Smooth muscle cell (in vitro differentiated cells): ENCODE measurements at regions not wholly inside any gene's neighbourhood (a gene's known extent, or its start where the extent isn't known, plus 50 kb on each side); places are given as distances from the start of the nearest gene placed in this dataset.

Source experiments
- DNase-seq: peaks from one replicate; lab custom pipeline; 2025; ENCODE audit not compliant: unreplicated experiment; lab: John Stamatoyannopoulos, UW
- H2AFZ ChIP-seq: fragments of 200-600 bp; sonication (generic); 2 replicates; pipeline ENCODE4 v1.6.0; 2016; ENCODE audit warnings: antibody characterized with exemption, low read depth, mild to moderate bottlenecking
- H3F3A ChIP-seq: fragments of 200-600 bp; sonication (generic); 2 replicates; pipeline ENCODE4 v1.6.0; 2017; ENCODE audit warnings: antibody characterized with exemption, low read depth
- H3K27ac ChIP-seq: fragments of 200-600 bp; sonication (generic); 2 replicates; pipeline ENCODE4 v1.5.1; 2016; ENCODE audit warnings: low read depth, mild to moderate bottlenecking
- H3K27me3 ChIP-seq: fragments of 200-600 bp; sonication (generic); 2 replicates; pipeline ENCODE4 v1.6.1; 2016; ENCODE audit warnings: low read depth, mild to moderate bottlenecking
- H3K36me3 ChIP-seq: fragments of 200-600 bp; sonication (generic); 2 replicates; pipeline ENCODE4 v1.5.1; 2016; ENCODE audit warnings: low read depth
- H3K4me1 ChIP-seq: fragments of 200-600 bp; sonication (generic); 2 replicates; pipeline ENCODE4 v1.5.1; 2016; ENCODE audit warnings: low read depth
- H3K4me2 ChIP-seq: fragments of 200-600 bp; sonication (generic); 2 replicates; pipeline ENCODE4 v1.6.0; 2016; ENCODE audit warnings: mild to moderate bottlenecking
- H3K4me3 ChIP-seq: fragments of 200-600 bp; sonication (generic); 2 replicates; pipeline ENCODE4 v1.5.1; 2016; ENCODE audit warnings: mild to moderate bottlenecking
- H3K79me2 ChIP-seq: fragments of 200-600 bp; sonication (generic); 2 replicates; pipeline ENCODE4 v1.6.0; 2016; ENCODE audit warnings: low read depth, mild to moderate bottlenecking
- H3K9ac ChIP-seq: fragments of 200-600 bp; sonication (generic); 2 replicates; pipeline ENCODE4 v1.6.0; 2016; ENCODE audit warnings: low read depth
- H3K9me3 ChIP-seq: fragments of 200-600 bp; sonication (generic); replicated peaks from 2 replicates; pipeline ENCODE4 v1.5.1; 2016; ENCODE audit warnings: low read depth
- H4K20me1 ChIP-seq: fragments of 200-600 bp; sonication (generic); 2 replicates; pipeline ENCODE4 v1.6.0; 2016; ENCODE audit warnings: low read depth
- WGBS: methylation state at CpG from one replicate; pipeline ENCODE4 v1.1.7; 2016; ENCODE audit warnings: low lambda C conversion rate; 5-methylcytosine and 5-hydroxymethylcytosine counted together
- TF ChIP-seq, protein P1 (sequence below): fragments of 200-600 bp; sonication (generic); IDR thresholded peaks from 2 replicates; pipeline ENCODE4 v1.5.1; 2017; ENCODE audit warnings: borderline replicate concordance, mild to moderate bottlenecking, antibody characterized with exemption; ENCODE audit not compliant: insufficient read depth, poor library complexity, severe bottlenecking

DNA sequence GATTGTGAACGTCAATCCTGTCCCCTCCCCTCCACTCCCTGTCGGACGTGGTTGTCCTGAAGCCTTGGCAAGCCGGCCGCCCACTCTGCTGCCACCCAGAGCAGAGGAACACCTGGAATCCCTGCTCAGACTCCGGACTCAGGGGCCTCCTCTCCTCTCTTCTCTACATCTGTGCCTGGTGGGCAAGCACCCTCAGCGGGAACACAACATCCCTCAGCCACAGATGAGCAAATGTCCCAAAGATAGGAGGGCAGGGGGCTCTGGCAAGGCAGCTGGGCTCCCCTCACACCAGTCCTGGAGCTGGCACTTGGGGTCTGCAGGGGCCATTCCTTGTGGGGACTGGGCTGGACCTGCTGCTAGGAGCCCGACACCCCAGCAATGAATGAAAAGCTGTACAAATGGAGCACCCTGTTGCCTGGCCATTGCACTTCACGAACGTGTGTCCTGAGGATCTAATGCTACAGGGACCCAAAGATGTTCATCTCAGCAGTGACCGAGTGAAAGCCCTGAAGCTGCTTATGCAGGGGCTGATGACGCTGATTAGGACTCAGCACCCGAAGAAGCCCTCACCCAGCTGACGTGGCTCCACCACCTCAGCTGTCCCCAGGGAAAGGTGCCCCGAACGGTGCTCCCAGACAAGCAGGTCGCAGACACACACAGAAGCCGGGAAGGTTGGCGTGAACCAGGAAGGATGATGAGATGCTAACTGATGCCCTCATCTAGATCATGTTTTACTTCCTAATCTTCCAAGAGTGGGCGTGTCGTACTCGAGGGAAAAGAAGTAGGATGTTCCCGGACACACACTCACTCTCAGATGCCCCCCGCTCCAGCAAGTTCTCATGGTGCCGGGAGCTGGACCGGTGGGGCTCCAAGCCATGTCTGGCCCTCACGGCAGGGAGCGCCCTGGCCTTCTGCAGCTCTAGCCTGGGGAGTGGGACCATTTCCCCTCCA is 177.0 kb upstream of the PPP1R26 start:
- DNase-seq, result no peak
- 87% methylated on average over 28 of the region's 28 CpGs for WGBS
- Histone ChIP-seq H3F3A (no peaks in the 10 kb centered on the region), H3K9ac (no peak overlapping the region), H2AFZ (no peak overlapping the region), H3K79me2 (no peaks in the 10 kb centered on the region), H3K27me3 (peaks cover 18% of the 10 kb centered on the region), H4K20me1 (no peaks in the 10 kb centered on the region), H3K27ac (no peak overlapping the region), H3K4me1 (no peaks in the 10 kb centered on the region), H3K4me2 (no peak overlapping the region), H3K9me3 (no peaks in the 10 kb centered on the region), H3K36me3 (no peaks in the 10 kb centered on the region), H3K4me3 (no peak overlapping the region)
- TF ChIP-seq, protein P1, sequence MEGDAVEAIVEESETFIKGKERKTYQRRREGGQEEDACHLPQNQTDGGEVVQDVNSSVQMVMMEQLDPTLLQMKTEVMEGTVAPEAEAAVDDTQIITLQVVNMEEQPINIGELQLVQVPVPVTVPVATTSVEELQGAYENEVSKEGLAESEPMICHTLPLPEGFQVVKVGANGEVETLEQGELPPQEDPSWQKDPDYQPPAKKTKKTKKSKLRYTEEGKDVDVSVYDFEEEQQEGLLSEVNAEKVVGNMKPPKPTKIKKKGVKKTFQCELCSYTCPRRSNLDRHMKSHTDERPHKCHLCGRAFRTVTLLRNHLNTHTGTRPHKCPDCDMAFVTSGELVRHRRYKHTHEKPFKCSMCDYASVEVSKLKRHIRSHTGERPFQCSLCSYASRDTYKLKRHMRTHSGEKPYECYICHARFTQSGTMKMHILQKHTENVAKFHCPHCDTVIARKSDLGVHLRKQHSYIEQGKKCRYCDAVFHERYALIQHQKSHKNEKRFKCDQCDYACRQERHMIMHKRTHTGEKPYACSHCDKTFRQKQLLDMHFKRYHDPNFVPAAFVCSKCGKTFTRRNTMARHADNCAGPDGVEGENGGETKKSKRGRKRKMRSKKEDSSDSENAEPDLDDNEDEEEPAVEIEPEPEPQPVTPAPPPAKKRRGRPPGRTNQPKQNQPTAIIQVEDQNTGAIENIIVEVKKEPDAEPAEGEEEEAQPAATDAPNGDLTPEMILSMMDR, result no peak

DNA sequence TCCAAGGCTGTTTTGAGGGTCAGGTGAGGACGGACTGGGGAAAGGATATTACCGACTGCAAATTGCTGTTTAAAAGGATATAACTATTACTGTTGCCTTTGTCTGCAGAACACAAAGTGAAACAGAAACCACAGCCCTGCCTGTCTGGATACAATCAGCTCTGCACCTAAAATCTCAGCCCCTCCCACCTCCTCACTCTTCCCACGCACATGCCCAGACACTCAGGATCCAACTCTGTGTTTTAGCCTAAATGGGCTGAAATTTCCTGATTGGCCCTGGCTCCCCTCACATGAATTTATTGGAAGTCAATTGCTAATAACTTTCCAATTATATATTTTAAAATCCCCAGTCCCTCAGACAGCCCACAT is 176.3 kb upstream of the PPP1R26 start:
- Histone ChIP-seq H3K36me3 (no peaks in the 10 kb centered on the region), H3K4me3 (no peak overlapping the region), H3K4me1 (no peaks in the 10 kb centered on the region), H3K79me2 (no peaks in the 10 kb centered on the region), H3K9ac (no peak overlapping the region), H3K27me3 (peaks cover 18% of the 10 kb centered on the region), H3F3A (no peaks in the 10 kb centered on the region), H3K4me2 (no peak overlapping the region), H4K20me1 (no peaks in the 10 kb centered on the region), H3K9me3 (no peaks in the 10 kb centered on the region), H2AFZ (no peak overlapping the region), H3K27ac (no peak overlapping the region)
- TF ChIP-seq, protein P1, result no peak
- WGBS, result 85% methylated on average over 3 of the region's 3 CpGs
- no peak for DNase-seq

DNA sequence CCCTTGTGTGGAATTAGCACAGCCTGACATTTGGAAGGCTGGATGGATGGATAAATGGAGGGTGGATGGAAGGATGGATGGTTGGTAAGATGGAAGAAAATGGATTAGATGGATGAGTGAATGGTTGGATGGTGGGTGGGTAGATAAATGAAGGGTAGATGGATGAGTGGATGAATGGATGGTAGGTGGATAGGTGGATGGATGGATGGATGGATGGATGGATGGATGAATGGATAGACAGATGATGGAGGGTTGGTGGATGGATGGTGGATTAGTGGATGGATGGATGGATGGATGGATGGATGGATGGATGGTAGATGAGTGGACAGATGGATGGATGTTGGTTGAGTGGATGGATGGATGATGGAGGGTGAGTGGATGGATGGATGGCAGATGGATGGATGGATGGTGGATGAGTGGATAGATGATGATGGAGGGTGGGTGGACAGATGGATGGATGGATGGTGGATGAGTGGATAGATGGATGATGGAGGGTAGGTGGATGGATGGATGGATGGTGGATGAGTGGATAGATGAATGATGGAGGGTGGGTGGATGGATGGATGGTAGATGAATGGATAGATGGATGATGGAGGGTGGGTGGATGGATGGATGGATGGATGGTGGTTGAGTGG is 175.6 kb upstream of the PPP1R26 start:
- Histone ChIP-seq H3K9me3 (no peaks in the 10 kb centered on the region), H3K79me2 (no peaks in the 10 kb centered on the region), H3K27me3 (peaks cover 15% of the 10 kb centered on the region), H2AFZ (no peak overlapping the region), H3K4me1 (no peaks in the 10 kb centered on the region), H3F3A (no peaks in the 10 kb centered on the region), H3K4me3 (no peak overlapping the region), H4K20me1 (no peaks in the 10 kb centered on the region), H3K27ac (no peak overlapping the region), H3K4me2 (no peak overlapping the region), H3K36me3 (no peaks in the 10 kb centered on the region), H3K9ac (no peak overlapping the region)
- TF ChIP-seq, protein P1, result no peak
- no peak for DNase-seq

DNA sequence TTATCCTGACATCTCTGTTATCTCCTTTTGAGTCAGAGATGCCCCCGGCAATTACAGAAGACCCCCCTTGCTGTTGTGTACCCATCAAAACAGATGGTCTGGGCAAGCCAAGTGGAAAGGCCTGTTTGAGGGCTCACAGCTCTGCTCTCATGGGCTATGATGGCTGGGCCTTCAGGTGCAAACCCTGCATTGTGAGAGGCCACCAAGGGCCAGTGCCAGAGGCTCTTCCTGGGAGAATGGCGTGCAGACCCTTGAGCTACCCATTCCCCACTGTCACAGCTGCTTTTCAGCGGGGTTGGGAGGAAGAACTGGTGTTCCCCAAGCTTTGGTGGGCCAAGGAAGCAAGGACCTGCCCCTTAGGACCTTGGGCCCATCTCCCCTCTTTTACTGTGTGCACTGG is 174.7 kb upstream of the PPP1R26 start:
- H3K27ac ChIP-seq, result no peak overlapping the region
- H3K27me3 ChIP-seq, result peaks cover 15% of the 10 kb centered on the region
- H3K36me3 ChIP-seq, result no peaks in the 10 kb centered on the region
- no peak for DNase-seq
- H3K4me2 ChIP-seq, result no peak overlapping the region
- H3K4me3 ChIP-seq, result no peak overlapping the region
- no peak overlapping the region for H2AFZ ChIP-seq
- TF ChIP-seq, protein P1, result no peak
- no peaks in the 10 kb centered on the region for H3K79me2 ChIP-seq
- no peaks in the 10 kb centered on the region for H3K9me3 ChIP-seq
- no peak overlapping the region for H3K9ac ChIP-seq
- H4K20me1 ChIP-seq, result no peaks in the 10 kb centered on the region
- no peaks in the 10 kb centered on the region for H3F3A ChIP-seq
- no peaks in the 10 kb centered on the region for H3K4me1 ChIP-seq
- WGBS, result 75% methylated on average over 3 of the region's 3 CpGs
